ENCODE measurements at regions not wholly inside any gene's neighbourhood (a gene's known extent, or its start where the extent isn't known, plus 50 kb on each side); places are given as distances from the start of the nearest gene placed in this dataset.

GRCh38 chr18:21184396-21184996, 57.5 kb upstream of the GREB1L start:
- no peaks in the 10 kb centered on the region for H3K27me3 ChIP-seq (ENCODE audit: control insufficient read depth, insufficient read depth, low read length)
- H3K4me3 ChIP-seq (ENCODE audit: low read length): no peak overlapping the region
- no peaks in the 10 kb centered on the region for H3K36me3 ChIP-seq (ENCODE audit: control insufficient read depth, insufficient read depth, low read length)
- H3K27ac ChIP-seq (ENCODE audit: low read length): no peak overlapping the region
- WGBS (ENCODE audit: insufficient coverage, insufficient read length): 100% methylated on average over 1 of the region's 7 CpGs
- no peaks in the 10 kb centered on the region for H3K4me1 ChIP-seq (ENCODE audit: control insufficient read depth, insufficient read depth, low read length)
- no peaks in the 10 kb centered on the region for H3K9me3 ChIP-seq (ENCODE audit: control insufficient read depth, insufficient read depth, low read length)
- no peak for DNase-seq (ENCODE audit: low read depth, low spot score)

- Histone ChIP-seq H3K9me3 (ENCODE audit: control insufficient read depth, insufficient read depth, low read length) (no peaks in the 10 kb centered on the region), H3K27ac (ENCODE audit: low read length) (no peak overlapping the region), H3K4me1 (ENCODE audit: control insufficient read depth, insufficient read depth, low read length) (no peaks in the 10 kb centered on the region), H3K27me3 (ENCODE audit: control insufficient read depth, insufficient read depth, low read length) (no peaks in the 10 kb centered on the region), H3K4me3 (ENCODE audit: low read length) (no peak overlapping the region), H3K36me3 (ENCODE audit: control insufficient read depth, insufficient read depth, low read length) (no peaks in the 10 kb centered on the region)
- WGBS (ENCODE audit: insufficient coverage, insufficient read length): no CpG with 5 or more reads among the region's 4 CpGs
- no peak for DNase-seq (ENCODE audit: low read depth, low spot score)
Observed at GRCh38 chr18:21187886-21188285, 54.1 kb upstream of the GREB1L start.

- no CpG with 5 or more reads among the region's 7 CpGs for WGBS (ENCODE audit: insufficient coverage, insufficient read length)
- no peaks in the 10 kb centered on the region for H3K9me3 ChIP-seq (ENCODE audit: control insufficient read depth, insufficient read depth, low read length)
- no peaks in the 10 kb centered on the region for H3K36me3 ChIP-seq (ENCODE audit: control insufficient read depth, insufficient read depth, low read length)
- H3K4me3 ChIP-seq (ENCODE audit: low read length): no peak overlapping the region
- no peak overlapping the region for H3K27ac ChIP-seq (ENCODE audit: low read length)
- DNase-seq (ENCODE audit: low read depth, low spot score): peak; percentile 48
- no peaks in the 10 kb centered on the region for H3K27me3 ChIP-seq (ENCODE audit: control insufficient read depth, insufficient read depth, low read length)
- no peaks in the 10 kb centered on the region for H3K4me1 ChIP-seq (ENCODE audit: control insufficient read depth, insufficient read depth, low read length)
Observed at GRCh38 chr18:21191596-21192307, 50.3 kb upstream of the GREB1L start.

Data from iPS DF 6.9 (cell line).